ENCODE measurements at regions not wholly inside any gene's neighbourhood (a gene's known extent, or its start where the extent isn't known, plus 50 kb on each side); places are given as distances from the start of the nearest gene placed in this dataset.

DNA sequence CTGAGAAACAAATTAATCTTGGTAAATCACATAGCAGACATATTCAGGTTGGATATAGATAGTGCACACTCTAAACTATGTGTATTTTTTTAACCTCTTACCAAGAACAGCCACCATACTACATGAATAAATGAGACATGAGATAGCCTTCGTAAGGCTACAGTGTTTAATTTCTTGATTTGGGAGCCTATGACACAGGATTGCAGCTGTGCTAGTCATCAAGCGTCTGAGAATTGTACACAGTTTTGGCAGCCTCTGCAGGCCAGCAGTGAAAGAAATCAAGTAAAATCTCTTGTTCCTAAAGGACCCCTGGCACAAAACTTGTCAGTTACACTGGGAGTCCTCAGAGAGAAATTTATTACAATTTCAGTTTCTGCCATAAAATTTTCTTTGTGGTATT is 236.1 kb downstream of the C12orf50 start:
- DNase-seq (ENCODE audit: low spot score) = no peak

DNA sequence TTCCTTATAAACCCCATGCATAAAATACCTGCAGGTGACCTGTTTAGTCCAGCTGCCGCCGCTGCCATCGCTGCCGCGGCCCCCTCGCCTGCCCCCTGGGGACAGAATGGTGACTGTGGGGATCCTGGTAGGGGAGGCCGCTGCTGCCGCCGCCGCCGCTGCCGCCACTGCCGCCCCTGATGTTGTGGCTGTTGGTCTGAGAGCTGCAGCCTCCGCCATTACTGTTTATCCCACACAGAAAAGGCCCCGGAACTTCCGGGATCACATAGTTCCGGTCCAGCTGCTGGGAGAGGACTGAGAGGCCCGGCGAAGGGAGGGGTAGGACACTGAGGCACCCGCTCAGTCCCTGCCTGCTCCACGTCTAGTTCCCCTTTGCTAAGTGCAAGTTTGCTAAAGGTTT is 244.9 kb downstream of the C12orf50 start:
- no peak for DNase-seq (ENCODE audit: low spot score)

DNA sequence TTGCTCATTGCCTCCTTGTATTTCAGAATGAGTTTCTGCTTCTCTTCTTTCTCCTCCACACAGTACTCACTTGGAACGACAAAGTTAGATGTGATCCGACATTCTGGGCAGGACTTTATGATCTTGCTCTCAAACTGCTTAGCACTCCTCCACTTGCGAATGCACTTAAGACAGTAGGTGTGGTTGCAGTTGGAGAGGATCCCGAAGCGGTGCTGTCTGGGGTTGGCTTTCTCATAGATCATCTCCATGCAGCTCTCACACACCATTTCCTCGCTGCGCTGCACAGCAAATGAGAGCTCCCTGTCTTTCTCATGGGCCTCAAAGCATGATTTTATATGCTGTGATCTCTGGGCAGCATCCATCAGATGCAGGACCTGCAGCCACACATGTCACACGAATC is 245.7 kb downstream of the C12orf50 start:
- DNase-seq (ENCODE audit: low spot score) = no peak

DNA sequence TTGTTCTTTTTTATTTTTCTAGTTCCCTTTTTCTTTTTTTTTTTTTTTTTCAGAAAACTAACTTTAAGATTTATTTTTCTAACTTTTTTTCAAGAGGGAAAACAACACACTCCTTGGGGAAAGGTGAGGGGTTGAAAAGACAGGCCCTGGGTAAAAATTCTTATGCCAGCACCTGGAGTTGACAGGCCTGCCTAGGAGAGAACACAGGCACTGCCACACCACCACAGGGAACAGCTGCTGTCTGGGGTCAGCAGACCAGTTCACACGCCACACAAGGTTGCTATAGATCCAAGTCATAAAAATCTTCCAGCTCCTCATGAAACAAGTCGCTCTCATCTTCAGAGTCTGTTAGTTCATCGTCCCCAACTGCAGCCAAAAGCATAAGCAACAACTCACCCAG is 246.4 kb downstream of the C12orf50 start:
- no peak for DNase-seq (ENCODE audit: low spot score)

DNA sequence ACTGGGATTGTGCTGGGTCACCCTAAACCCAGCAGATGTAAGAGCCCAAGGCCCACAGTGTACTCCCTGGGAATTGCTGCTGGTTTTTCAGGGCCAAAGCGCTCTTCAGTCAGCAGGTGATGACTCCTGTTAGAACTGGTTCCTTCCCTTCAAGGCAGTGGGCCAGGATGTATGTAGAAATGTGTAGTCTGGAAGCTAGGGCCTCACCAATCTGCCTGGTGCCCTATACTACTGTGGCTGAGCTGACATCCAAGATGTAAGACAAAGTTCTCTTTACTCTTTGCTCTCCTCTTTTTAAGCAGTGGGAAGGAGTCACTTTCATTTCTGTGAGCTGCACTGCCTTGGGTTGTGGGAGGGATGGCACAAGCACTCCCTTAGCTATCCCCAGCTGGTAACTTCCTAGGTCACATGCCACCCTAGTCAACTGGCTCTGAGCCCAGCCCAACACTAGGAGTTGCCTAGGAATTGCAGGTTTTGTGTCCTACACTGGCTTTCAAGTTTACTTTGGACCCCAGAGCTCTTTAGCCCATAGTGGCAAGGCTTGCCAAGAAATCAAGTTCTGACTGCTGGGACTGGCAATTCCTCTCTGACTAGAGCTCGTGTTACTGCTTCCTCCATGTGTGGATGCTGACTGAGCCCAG is 249.2 kb downstream of the C12orf50 start:
- no peak for DNase-seq (ENCODE audit: low spot score)

DNA sequence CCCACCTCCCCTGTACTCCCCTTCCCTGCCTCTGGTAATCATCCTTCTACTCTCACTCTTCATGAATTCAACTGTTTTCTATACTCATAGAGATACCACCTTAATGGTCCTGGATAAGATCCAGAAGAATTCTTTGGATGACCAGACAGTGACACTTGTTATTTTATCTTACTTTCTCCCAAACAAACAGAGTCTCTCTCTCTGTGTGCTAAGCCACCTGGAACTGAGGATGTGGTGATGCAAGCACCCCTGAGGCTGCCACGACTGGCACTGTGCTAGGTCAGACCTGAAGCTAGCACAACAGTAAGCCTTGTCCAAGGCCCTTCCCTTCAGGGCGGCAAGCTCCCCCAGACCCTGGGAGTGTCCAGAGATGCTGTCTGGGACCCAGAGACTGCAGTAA is 250.2 kb downstream of the C12orf50 start:
- no peak for DNase-seq (ENCODE audit: low spot score)

DNA sequence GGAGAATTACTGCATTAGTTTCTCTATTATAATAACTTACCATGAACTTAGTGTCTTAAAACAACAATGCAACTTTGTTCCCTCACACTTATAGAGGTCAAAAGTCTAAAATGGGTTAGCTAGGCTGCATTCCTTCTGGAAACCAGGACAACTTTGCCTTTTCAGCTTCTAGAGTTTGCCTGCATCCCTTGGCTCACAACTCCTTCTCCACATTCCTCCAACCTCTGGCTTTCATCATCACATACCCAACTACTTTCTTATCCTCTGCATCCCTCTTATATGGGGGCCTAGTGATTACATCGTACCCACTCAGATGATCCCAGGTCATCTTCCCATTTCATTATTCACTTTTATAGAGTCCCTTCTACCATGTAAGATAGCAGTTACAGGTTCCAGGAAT is 251.1 kb downstream of the C12orf50 start:
- no peak for DNase-seq (ENCODE audit: low spot score)

DNA sequence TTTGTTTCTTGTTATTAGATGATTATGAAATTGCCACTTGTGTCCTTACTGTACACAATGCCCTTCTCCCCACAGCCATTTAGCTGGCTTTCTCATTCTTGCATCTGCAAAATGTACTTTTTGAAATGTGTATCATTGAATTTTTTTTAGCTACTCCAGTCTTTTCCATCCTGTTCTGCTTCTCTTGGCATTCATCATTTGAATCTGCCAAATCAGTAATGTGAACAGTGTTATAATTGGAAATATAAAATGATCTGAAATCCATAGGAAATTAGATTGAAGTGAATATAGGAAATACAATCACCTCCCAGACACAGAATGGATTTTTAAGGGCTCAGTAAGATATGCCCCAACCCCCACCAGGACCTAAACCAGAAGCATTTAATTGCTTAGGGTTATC is 253.4 kb downstream of the C12orf50 start:
- no peak for DNase-seq (ENCODE audit: low spot score)

DNA sequence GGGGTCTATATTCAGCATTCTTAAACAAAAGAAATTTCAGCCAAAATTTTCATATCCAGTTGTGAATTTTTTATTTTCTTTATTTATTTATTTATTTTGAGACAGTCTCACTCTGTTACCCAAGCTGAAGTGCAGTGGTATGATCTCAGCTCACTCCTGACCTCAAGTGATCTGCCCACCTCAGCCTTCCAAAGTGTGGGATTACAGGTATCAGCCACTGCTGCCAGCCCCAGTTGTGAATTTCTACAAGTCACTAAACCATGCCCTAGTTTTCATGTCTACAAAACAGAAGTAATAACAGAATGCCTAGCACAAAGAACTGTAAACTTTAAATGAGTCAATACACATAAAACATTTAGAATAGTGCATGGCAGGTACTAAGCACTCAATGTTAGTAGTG is 254.2 kb downstream of the C12orf50 start:
- DNase-seq (ENCODE audit: low spot score) = no peak

DNA sequence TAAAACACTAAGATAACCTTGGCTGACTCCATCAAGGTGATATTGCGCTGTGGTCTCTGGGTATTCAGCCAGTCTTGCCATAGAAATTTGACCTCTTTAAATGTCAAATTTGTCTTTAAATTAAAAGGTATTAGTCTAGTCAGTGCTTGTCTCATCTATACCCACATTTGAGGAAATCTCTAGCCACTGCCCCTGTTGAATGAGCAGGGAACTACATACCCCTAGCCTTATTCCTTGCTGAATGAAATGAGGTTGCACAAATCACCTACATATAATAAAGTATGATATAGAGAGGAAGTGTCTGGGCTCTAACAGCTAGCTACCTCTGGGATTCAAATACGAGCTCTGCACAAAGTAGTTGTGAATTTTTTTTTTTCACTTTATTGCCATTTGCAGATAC is 256.8 kb downstream of the C12orf50 start:
- DNase-seq (ENCODE audit: low spot score) = no peak

DNA sequence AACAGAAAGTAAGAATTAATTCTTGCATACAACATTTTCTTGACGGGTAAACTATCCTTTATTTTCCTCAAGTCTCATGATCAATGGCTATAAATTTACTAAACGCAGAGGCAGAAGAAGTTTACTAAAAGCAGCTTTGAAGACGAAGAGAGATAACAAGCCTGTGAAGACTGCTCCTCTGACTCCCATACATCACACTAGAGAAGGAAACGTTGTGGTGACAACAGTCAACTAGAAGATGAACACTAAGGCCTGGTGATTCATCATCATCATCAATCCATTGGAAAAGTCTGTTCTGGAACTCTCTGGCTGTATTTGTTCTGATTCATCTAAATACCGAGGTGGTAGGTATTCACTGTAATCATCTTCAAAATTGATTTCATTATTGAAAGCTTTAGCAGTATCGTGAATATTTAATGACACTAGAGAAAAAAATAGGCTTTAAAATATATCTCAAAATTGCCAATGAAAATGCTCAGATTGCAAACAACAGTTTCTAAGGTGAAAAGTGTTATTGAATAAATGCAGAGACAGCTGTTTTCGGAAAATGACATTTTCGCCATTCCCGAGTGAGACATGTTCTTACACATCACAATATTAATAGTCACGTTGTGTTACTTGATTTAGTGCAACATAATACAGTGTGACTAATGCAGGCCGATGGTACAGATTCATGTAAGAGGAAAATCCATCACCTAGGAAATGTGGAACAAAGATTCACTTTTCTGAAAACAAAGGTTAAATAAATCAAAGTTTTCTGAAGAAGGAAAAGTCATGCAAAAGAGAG is 260.5 kb downstream of the C12orf50 start:
- DNase-seq (ENCODE audit: low spot score) = no peak

DNA sequence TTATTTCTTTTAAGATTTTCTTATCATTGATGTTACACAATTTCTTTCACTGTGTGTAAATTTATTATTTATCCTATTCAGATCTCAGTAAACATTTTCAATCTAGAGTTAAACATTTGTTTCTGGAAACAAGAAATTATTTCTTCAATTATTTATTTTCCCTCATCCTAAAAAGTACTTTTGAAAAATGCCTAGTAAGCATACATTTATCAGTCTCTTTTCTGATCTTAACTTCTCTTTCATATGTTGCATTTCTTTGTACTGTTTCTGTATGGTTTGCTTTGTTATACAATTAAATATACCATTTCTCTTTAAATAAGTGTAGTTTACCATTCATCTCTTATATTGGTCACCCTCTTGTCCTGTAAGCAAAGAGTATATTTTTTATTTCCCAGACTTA is 263.2 kb downstream of the C12orf50 start:
- DNase-seq (ENCODE audit: low spot score) = no peak

DNA sequence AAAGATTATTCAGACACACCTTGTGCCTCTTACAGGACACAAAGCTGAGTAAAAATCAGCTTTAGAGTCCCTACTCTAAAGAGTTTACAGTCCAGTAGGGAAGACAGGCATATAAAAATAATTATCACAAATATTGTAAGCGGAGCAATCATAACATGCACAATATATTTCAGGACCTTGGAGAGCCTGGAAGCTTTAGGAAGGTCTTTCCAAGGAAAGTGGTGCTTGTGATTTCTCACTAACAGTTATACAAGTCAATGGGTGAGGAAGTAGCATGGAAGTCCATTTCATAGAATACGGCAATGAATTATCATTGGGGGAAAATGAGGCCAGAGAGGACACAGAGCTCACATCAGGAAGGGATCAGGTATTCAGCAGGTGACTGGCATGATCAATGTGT is 268.3 kb downstream of the C12orf50 start:
- no peak for DNase-seq (ENCODE audit: low spot score)

DNA sequence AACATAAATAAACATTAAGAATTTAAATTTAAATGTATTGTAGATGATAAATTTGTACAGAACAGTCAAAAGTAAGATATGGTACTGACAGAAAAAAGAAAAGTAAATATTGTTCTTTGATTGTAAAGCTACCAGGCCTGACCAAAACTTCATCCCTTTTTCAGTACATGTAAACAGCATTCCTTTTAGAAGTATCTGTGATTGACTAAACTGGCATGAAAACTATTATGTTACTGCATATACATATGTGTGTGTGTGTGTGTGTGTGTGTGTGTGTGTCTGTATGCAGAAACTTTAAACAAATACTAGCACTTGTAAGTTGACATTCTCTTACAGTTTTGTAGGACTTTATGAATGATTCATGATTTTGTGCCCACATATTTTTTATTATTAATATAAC is 270.9 kb downstream of the C12orf50 start:
- DNase-seq (ENCODE audit: low spot score) = no peak

DNA sequence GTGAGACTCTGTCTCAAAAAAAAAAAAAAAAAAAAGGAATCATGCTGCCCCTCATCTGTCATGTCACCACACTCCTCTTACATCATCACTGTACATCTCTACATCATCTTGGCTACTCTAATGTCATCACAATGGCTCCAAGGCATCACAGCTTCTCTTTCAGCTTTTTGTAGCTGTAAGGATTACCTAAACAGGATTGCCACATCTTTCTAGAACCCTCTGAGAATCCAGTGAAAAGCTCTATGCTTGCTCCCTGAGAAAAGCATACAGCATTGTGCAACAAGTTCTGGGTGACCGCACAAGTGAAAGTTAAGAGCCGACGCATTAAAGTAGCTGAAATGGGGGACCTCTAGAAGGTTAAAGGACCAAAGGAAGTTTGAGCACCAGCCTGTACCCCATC is 272.5 kb downstream of the C12orf50 start:
- no peak for DNase-seq (ENCODE audit: low spot score)

DNA sequence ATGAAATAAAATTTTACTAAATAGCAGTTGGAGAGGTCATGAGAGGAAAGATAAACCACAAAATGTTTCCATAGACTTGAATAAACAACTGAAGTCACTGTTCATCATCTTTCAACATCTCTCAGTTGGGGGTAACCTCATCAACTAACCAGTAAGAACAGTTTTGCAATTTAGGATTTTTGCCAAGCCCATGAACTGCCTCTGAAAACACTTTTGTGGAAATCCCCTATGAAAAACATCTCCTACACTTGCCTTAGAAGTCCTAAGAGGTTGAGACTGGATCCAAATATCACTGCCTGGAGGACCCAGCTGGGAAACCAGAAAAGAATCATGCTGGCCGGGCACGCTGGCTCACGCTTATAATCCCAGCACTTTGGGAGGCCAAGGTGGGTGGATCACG is 273.1 kb downstream of the C12orf50 start:
- no peak for DNase-seq (ENCODE audit: low spot score)

DNA sequence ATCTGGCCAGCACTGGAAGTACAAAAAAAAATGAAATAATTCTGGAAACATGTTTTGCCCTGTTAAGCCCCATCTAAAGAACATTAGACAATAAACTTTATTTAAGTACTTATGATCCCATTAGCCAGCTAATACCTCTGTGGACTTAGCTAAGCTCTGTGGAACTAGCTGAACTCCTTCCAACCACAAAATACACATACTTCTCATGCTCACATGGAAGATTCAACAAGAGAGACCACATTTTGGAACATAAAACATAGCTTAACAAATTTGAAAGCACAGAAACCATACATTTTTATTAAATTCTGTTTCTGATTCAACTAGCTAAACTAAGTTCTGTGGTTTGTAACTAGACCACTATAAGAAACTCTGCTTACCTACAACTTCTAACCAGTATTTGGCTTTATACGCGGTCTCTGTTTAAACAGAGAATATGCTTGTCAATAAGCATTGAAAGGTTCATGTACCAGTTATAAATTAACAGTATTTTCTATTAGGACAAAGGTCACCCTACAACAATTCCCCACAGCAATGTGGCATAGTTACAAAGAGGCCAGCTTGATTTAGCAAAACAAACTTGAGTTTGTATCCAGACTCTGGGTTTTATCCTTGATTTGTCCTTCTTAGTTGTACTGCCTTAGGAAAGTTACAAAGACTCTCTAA is 300.1 kb downstream of the C12orf50 start:
- no peak for DNase-seq (ENCODE audit: low spot score)

DNA sequence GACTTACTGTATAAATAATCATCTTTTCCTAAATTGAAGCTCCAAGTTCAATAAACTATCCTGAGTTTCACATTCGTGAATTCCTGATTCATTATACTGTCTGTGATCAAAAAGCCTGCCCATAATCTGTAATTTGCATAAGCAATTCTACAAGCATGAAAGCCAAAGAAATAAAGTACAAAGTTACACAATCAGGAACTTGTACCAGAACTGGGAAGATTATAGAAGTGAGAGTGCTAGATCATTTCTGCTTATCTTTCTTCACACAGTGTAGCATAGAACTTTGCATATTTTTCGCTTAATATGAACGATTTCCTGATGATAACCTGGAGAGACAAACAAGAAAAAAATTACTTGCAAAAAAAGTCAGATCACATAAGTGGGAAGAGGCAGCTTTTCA is 308.2 kb downstream of the C12orf50 start:
- no peak for DNase-seq (ENCODE audit: low spot score)

DNA sequence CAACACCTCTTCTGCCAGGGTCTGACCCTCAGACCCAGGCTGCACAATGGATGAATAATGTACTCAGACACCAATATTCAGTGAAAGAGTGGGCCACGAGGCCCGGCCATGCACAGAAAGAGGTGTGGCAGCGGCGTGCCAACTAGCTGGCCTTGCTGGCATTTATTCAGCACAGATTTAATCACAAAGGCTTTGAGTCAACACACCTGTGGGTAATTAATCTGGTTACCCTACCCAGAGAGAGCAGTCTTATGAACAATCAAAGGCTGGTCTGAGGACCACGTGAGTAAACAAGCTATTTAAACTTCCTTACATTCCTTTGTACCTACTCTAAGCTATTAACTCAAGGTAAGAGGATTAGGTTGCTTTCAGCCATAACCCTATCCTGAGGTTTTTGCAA is 324.8 kb downstream of the C12orf50 start:
- DNase-seq (ENCODE audit: low spot score) = no peak

DNA sequence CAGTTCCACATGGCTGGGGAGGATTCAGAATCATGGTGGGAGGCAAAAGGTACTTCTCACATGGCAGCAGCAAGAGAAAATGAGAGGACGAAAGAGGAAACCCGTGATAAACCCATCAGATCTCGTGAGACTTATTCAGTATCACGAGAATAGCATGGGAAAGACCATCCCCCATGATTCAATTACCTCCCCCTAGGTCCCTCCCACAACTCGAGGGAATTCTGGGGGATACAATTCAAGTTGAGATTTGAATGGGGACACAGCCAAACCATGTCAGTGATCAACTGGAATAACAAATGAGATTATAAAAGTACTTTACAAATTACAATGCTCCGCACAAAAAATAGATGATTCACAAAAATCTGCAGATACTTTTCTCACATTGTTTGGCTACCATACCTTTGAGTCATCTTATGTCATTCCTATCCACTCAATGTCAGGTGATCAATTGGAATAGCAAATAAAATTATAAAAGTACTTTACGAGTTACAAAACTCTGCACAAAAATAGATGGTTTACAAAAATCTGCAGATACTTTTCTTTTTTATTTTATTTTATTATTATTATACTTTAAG is 338.9 kb downstream of the C12orf50 start:
- no peak for DNase-seq (ENCODE audit: low spot score)

DNA sequence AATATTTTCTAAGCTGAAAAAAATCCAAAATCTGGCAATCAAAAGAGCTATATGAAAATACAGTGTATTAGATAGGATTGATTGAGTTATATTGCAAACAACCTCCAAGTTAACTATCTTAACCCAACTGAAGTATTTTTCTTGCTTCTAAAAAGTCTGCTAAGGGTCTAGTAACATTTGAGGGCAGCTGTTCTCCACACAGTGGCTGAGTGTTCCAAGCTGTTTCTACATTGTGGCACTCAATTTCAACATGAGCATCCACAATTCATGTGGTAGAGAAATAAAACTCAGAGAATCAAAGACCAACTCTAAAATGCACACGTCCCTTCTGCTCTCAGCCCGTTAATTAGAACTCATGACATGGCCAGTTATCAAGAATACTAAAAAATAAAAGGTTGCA is 340.0 kb downstream of the C12orf50 start:
- no peak for DNase-seq (ENCODE audit: low spot score)

DNA sequence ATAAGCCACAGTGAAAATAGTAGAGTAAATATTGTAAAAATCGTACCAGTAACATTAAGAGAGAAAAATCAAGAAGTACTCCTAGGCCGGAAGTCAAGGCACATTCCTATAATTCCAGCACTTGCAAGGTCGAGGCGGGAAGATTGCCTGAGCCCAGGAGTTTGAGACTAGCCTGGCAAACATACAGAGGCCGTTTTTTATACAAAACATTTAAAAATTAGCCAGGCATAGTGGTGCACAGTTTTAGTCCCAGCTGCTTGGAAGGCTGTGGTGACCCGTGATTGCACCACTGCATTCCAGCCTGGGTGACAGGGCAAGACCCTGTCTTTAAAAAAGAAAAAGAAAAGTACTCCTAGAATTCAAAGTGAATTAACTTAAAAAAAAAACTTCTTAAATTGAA is 341.8 kb downstream of the C12orf50 start:
- DNase-seq (ENCODE audit: low spot score) = no peak

DNA sequence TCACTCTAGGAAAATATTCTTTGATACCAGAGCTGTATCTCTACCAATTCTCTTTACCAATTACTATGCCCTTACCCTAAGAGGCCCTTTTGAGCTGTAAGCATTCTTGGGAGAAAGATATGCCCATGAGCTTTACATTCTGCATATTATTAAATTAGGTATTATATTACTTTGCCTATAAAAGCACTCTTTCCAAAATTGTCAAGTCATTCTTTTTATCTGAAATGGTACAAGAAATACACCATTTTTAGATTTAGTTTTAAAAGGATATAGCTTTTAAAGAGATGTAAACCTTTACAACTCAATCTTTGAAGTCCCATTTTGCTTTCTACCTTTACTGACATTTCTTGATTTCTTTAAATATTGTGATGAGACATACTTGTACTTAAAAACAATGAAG is 343.5 kb downstream of the C12orf50 start:
- DNase-seq (ENCODE audit: low spot score) = no peak
